ENCODE measurements at regions not wholly inside any gene's neighbourhood (a gene's known extent, or its start where the extent isn't known, plus 50 kb on each side); places are given as distances from the start of the nearest gene placed in this dataset.

GRCh38 chr6:66986940-66987339 lies 1279.9 kb upstream of the EYS start:
- peak; percentile 89 for DNase-seq

- peak; percentile 66 for DNase-seq
These were observed 1278.8 kb upstream of the EYS start for GRCh38 chr6:66985816-66986215.

GRCh38 chr6:66970373-66970772 lies 1263.3 kb upstream of the EYS start:
- peak; percentile 75 for DNase-seq

- DNase-seq = no peak
These were observed 1258.2 kb upstream of the EYS start for GRCh38 chr6:66965227-66965626.

GRCh38 chr6:66964216-66964615 lies 1257.2 kb upstream of the EYS start:
- DNase-seq = no peak

GRCh38 chr6:66962082-66962481 lies 1255.1 kb upstream of the EYS start:
- DNase-seq = no peak

- DNase-seq = no peak
These were observed 1254.2 kb upstream of the EYS start for GRCh38 chr6:66961191-66961590.

- no peak for DNase-seq
These were observed 1242.2 kb upstream of the EYS start for GRCh38 chr6:66949191-66949661.

- peak; percentile 21 for DNase-seq
These were observed 1241.1 kb upstream of the EYS start for GRCh38 chr6:66948106-66948505.

GRCh38 chr6:66940003-66940402 lies 1233.0 kb upstream of the EYS start:
- peak; percentile 70 for DNase-seq

- DNase-seq = no peak
These were observed 1230.2 kb upstream of the EYS start for GRCh38 chr6:66937180-66937579.

- DNase-seq = no peak
These were observed 1228.6 kb upstream of the EYS start for GRCh38 chr6:66935612-66936011.

GRCh38 chr6:66931787-66932186 lies 1224.8 kb upstream of the EYS start:
- no peak for DNase-seq

GRCh38 chr6:66930559-66931290 lies 1223.7 kb upstream of the EYS start:
- DNase-seq = no peak

GRCh38 chr6:66926060-66926459 lies 1219.0 kb upstream of the EYS start:
- DNase-seq = peak; percentile 82

- DNase-seq = no peak
These were observed 1206.6 kb upstream of the EYS start for GRCh38 chr6:66913657-66914056.

- no peak for DNase-seq
These were observed 1195.4 kb upstream of the EYS start for GRCh38 chr6:66902457-66902856.

GRCh38 chr6:66900133-66901083 lies 1193.4 kb upstream of the EYS start:
- DNase-seq = no peak

GRCh38 chr6:66897576-66897975 lies 1190.5 kb upstream of the EYS start:
- DNase-seq = peak; percentile 84

GRCh38 chr6:66896415-66896814 lies 1189.4 kb upstream of the EYS start:
- DNase-seq = peak; percentile 57

- DNase-seq = no peak
These were observed 1176.4 kb upstream of the EYS start for GRCh38 chr6:66883453-66883852.

- peak; percentile 23 for DNase-seq
These were observed 1159.8 kb upstream of the EYS start for GRCh38 chr6:66866801-66867200.

GRCh38 chr6:66865771-66866170 lies 1158.7 kb upstream of the EYS start:
- DNase-seq = peak; percentile 68

GRCh38 chr6:66861007-66861541 lies 1154.0 kb upstream of the EYS start:
- no peak for DNase-seq

Data from DMS53 (cell line).